GM11168 (cell line): ENCODE measurements at regions not wholly inside any gene's neighbourhood (a gene's known extent, or its start where the extent isn't known, plus 50 kb on each side); places are given as distances from the start of the nearest gene placed in this dataset.
"Not testable (repeated sequence)": the region's sequence is repeated elsewhere in the genome, so short reads cannot be mapped to it uniquely, and the experiment has no call there.

ENCODE experiments used
- in situ Hi-C: fragments of 300-500 bp; cut with MboI; formaldehyde crosslinking; loops from one replicate; pipeline ENCODE4 v1.12.0; 2022; ENCODE audit warnings: low sequenced_read_pairs; ENCODE audit not compliant: unreplicated experiment

DNA sequence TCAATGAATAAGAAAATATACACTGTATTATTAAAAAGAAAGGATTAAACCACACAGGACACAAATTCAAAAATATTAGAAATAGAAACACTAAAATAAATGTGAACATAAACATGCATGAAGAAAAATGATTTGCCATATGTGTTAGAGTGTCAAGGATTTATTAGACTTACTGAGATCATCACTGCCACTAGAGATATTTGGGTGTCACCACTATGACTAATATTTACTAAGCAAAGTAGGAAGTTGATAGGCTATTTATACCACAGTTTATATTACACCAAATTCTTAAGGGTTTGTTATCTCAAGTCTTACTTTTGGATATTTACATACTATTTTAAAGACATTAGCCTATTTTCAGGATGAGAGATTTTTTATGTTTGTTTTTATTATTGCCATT, 575.0 kb upstream of the SGO1 start:
- in situ Hi-C loops = no loop called here

DNA sequence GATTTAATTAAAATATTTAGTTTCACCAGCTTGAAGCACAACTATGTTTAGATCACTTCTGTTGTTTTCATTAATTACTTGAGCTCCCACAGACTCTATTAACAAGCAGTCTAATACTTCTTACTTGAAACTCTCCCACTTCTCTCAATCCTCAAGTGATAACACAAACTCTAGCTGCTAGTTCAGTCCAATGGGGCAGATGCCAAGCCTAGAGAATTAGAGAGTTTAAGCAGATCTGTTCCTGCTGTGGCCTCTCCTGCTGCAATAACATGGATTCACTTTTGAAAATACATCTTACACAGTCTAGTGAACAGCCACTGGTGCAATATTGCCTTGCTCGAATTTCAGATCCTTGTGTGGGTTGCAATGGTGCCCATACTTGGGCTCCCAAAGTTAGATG, 566.4 kb upstream of the SGO1 start:
- in situ Hi-C loops = no loop called here

DNA sequence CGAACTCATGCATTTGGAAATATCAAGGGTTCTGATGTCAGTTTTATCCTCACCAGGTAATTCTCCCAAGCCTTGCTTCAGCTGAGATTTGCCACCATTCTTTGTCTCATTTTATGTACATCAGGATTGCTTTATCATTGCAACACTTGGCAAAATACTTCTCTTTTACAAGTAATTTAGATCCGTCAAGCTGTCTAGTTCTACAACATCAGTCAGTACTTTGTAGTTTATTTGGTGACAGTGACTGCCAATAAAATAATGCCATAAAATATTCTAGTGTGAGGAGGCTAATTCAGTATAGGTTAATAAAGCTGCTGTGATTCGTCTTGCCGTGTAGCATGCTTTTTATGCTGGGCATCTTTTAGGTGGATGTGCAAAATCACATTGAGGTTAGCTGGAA, 565.3 kb upstream of the SGO1 start:
- in situ Hi-C loops = no loop called here

DNA sequence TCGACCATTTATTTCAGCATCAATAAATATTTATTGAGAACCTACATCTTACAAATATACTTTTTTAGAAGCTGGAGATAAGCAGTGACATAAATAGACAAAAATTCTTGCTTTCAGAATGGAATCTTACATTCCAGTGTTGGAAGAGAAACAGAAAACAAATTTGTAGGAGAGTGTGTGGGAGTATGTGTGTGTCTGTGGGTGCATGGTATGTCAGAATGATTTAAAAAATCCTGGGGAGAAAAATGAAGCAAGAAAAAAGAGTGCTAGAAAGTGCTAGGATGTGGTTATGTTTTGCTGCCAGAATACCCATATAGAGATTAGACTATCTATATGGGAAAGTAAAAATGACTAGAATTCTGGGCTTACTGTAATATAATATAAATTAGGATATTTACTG, 561.7 kb upstream of the SGO1 start:
- in situ Hi-C loops = no loop called here

DNA sequence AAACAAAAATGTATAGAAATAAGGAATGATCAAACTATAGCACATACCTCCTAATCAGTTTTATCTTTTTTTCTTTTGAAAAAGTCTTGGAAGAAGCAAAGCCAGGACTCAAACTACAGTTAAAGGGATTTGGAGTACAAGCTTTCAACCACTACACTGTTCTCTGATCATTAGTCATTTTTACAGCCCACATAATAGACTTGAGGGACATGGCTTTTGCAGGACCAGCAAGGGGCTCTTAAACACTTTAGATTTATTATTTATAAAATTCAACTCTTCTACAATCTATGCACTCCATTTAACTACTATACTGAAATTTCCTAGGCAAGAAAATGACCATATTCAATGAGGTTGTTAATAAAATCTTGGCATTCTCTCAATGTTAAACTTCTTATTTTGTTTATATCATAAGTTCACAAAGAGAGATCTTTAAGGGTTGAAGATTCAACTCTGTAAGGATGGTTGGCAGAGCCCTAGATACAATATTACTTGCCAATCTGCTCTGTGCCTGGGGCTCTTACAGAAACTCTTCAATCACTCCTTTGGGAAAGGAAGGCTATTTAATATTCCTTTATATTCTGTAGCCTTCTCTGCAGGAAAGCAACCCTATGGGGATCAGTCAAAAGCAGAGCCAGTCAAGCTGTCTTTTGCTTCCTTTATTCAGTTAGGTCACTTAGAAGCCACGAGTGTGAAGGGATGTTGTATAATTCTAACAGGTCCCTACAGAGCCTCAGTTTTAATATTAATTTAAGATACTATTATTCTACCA, 557.7 kb upstream of the SGO1 start:
- in situ Hi-C loops = no loop called here

DNA sequence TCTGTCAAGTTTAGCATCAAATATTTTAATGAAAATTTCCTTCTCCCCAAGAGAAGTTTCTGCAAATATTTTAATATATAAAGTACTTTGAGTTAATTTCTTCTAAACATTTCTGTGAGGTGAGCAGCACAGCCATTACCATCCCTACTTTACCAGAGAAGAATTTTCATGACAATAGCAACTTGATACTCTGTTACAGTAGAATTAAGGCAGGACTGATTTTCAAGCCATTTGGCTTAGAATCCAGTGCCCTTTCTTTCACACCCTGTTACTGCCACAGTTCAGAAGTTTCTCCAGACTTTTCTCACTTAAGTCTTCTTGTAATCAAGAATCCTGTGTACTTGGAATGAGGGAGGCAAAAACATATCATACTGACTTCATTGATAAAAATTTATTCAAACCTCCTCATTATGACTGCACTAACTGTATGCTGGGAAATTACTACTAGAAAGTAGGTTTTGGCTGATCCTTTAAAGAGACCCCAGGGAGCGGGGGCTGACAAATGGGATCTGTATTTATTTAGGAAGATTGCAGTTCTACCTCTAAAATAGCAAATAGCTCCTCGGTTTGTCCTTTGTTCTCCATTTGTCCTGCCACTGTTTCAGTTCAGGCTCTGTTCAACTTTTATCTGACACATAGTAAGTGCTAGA, 557.0 kb upstream of the SGO1 start:
- in situ Hi-C loops = no loop called here

DNA sequence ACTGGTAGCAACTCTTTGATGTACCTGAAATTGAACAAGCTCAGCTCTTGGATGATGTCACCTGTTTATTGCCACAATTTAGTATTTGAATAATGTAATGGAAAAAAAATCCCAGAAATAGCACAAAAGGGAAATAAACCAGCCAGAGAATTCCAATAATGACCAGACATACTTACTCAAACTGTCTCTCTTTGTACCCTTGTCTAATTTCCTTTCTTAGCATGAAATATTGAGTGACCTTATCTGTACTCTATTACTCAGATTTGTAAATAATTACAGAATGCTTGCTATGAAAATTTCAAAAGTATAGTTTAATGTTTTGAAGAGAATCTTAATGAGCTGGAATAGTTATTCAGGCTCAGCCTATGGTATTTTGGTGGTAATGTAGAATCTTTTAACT, 555.4 kb upstream of the SGO1 start:
- in situ Hi-C loops = no loop called here

DNA sequence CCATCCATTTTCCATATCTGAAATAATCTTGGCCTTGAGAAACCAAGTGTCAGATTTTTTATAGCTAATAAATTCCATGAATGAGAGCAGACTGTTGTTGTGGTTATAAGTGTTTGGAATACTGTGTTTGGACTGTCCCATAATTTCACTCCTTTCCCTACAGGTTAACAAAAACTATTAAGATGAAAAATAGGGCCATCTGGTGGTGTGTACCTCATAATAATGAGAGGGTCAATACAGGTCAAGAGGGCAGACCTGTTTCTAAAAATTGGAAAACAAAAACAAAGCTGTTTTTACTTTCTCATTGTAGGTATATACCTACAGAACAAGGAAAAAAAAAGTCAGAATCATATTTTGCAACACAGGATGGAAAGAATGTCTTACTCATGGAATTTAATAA, 553.8 kb upstream of the SGO1 start:
- in situ Hi-C loops = no loop called here

DNA sequence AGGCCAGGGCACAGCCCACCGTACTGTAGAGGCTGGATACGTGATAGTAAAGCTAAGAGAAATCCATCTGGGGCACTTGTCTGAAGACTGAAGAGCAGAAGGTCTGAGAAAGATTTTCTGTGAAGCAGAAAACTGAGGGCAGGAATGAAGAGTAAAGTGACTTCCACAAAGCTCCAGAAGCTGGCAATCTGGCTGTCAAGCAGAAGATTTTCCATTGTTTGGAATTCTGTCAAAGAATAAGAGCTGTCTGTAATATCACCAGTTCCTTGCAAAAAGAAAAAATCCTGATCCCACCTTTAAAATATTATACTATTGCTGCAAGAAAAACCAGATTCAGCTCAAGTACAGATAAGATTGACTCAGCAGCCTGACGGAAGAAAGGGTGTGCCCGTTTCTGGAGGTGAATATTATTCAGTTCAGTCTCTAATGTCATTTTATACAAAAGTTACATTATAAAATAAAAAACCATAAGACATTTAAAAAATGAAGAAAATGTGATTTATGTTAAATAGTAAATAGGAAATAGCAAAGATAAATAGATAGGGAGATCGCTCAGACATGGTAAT, 550.4 kb upstream of the SGO1 start:
- in situ Hi-C loops = no loop called here

DNA sequence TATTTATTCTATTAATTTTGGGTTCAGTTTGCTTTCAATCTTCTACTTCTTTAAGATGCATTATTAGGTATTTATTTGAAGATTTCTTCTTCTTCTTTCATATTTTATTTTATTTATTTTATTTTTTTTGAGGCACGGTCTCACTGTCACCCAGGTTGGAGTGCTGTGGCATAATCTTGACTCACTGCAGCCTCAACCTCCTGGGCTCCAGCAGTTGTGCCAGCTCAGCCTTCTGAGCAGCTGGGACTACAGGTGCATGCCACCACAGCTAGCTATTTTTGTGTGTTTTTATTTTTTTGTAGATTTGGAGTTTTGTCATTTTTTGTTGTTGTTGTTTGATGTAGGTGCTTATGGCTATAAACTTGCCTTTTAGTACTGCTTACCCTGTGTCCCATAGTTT, 543.2 kb upstream of the SGO1 start:
- in situ Hi-C loops = no loop called here

DNA sequence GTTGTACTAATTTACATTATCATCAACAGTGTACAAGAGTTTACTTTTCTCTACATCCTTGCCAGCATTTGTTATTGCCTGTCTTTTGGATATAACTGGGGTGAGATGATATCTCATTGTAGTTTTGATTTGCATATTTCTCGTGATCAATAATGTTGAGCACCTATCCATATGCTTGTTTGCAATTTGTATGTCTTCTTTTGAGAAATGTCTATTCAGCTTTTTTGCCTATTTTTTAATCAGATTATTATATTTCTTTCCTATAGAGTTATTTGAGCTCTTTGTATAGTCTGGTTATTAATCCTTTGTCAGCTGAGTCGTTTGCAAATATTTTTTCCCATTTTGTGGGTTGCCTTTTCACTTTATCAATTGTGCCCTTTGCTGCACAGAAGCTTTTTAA, 540.8 kb upstream of the SGO1 start:
- in situ Hi-C loops = no loop called here

DNA sequence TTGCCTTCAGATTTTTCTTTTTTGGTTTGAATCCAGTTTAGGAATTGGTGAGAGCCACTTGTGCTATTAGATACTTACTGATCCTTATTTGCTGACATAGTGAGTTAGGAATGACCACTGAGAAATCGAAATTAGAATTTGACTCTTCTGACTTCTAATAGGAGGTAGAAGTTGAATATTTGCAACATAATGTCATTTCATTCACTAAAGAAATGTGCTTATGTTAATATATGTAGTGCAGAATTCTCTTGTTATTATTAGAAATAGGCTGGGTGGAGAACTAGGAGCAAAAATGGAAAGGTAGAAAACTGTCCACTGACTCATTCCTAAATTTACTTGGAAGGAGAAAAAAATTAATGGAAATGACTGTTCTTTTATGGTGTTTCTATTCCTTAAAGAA, 538.2 kb upstream of the SGO1 start:
- in situ Hi-C loops = no loop called here

DNA sequence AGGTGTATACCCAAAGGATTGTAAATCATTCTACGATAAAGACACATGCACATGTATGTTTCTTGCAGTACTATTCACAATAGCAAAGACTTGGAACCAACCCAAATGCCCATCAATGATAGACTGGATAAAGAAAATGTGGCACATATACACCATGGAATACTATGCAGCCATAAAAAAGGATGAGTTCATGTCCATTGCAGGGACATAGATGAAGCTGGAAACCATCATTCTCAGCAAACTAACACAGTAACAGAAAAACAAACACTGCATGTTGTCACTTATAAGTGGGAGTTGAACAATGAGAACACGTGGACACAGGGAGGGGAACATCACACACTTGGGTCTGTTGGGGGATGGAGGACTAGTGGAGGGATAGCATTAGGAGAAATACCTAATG, 530.4 kb upstream of the SGO1 start:
- in situ Hi-C loops = not testable (repeated sequence)

DNA sequence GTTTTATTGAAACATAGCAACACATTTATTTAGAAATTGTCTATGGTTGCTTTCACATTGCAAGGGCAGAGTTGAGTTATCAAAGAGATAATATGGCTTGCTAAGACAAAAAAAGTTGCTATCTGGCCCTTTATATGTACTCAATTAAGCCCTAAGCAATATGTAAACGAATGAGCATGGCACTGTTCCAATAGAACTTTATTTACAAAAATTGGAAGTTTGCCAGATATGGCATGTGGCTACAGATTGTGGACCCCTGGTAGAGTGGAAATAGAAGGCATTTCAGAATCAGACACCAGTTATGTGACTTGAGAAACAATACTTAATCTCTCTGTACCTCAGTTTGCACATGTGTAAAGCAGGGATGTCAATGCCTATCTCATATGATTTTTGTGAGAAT, 515.6 kb upstream of the SGO1 start:
- in situ Hi-C loops = no loop called here

DNA sequence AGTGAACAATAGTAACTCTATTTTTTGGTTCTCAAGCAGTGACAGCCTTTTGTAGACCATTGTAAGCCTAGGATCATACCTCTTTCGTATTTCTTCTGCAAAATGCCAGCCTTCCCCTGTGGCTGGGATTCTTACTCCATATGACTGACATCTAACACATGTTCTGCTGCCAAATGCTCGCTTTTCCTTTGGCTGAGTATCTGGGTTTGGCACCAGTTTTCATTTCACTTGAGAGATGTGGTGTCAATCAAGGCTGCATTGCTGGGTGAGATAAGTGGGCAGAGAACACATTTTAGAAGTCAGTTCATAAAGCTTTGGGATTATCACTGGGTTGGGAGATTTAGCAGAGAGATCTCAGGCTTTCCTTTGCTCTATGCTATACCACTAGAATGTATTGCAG, 514.7 kb upstream of the SGO1 start:
- in situ Hi-C loops = no loop called here

DNA sequence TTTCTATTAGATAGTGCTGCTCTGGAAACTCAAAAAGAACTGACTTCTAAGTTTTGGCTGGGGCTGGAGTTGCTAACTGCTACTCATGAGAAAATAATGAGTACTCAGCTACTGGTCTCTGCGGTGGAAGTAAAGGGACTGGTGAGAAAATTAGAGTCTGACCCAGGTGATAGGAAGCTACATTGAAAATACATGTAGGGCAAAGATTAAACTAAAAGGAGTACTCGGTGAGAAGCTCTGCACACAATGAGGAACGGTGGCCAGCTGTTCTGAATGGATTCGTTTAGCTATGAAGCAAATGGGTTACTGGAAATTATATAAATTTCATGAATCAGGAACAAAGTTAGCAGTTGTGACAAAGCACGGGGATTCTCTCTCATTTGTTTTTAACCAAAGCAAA, 512.9 kb upstream of the SGO1 start:
- in situ Hi-C loops = no loop called here

DNA sequence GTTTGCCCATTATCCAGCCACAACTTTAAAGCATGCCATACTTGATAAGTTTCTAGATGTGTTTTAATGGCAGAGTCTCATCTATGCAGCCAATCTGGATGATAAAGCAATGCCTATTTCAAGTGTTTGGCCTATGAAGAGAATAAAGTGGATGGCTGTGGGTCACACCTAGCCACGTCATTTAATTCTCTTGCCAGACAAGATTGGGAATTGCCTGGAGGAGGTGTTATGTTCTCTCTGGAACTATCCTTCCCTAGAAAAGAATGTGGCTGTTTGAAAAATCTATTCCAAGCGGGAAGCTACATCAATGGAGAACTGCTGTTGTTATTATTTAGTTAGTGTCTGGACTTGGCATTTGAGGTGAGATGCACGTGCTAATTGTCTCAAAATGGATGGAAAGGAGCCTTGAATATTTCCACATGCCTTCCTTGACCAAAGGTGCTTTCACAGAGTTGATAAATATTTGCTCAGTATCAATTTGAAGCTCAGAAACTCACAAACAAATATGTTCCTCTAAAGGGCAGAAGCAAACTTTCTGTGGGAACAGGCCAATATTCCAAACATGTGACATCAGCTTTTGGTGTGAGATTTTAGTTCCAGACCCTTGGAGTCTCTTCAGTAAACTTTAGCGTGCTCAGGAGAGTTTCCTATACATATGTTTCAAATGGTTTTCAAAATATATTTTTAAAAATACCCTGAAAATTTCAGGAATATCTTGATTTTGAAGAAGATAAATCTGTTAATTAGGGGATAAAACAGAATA, 510.6 kb upstream of the SGO1 start:
- in situ Hi-C loops = no loop called here

DNA sequence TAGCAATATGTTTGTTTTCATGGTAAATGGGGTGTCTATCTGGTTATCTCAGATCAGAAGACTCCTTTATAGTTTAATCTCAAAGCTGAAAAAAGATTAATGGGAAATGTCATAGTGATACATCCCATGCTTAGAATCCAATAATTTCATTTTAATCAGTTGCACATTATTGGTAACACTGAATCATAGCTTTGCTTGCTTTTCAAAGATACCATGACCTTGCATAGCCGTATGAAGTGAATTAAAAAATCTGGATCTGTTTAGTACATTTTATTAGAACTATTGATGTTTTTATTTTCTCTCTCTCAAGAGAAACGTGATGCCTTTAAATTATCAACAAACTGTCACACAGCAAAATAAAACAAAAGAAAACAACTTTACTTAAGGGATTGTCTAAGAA, 506.7 kb upstream of the SGO1 start:
- in situ Hi-C loops = no loop called here

DNA sequence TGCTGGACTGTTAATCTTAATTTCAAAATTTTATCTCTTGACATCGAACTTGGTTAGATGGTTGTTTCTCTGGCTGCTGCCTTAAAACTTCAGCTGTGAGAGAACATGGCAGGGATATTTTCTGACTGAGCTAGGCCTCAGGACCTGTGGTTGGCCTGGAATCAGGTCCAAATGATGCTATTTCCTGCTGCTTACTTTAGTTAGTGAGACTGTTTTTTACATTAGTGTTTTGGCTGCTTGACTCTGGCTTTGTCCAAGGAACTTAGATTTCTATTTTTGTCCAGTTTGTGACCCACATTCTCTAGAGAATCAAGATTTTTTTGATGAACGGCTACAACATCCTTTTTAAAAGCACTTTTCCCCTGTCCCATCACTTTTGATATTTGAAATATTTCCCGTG, 497.9 kb upstream of the SGO1 start:
- in situ Hi-C loops = no loop called here

DNA sequence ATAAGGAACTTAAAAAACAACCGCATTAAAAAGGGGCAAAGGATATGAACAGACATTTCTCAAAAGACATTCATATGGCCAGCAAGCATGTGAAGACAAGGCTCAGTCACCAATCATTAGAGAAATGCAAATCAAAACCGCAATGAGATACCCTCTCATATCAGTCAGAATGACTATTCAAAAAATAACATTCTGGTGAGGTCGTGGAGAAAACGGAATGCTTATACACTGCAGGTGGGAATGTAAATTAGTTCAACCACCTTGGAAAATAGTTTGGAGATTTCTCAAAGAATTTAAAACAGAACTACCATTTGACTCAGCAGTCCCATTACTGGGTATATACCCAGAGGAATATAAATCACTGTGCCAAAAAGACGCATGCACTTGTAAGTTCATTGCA, 496.6 kb upstream of the SGO1 start:
- in situ Hi-C loops = no loop called here

DNA sequence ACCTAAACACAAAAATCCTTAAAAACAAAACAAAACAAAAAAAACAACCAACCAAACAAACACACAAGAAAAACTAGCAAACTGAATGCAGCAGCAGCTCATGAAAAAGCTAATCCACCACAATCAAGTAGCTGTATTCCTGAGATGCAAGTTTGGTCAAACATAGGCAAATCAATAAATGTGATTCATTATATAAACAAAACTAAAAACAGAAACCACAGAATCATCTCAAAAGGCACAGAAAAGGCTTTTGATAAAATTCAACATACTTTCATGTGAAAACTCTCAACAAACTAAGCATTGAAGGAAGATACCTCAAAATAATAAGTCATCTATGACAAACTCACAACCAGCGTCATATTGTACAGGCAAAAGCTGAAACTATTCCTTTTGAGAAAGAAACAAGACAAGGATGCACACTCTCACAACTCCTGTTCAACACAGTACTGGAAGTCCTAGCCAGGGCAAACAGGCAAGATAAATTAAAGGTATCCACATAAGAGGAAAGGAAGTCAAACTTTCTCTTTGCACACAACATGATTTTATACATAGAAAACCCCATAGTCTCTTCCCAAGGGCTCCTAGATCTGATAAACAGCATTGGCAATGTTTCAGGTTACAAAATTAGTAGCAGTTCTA, 495.1 kb upstream of the SGO1 start:
- in situ Hi-C loops = no loop called here
